ENCODE measurements at regions not wholly inside any gene's neighbourhood (a gene's known extent, or its start where the extent isn't known, plus 50 kb on each side); places are given as distances from the start of the nearest gene placed in this dataset.
"Not testable (repeated sequence)": the region's sequence is repeated elsewhere in the genome, so short reads cannot be mapped to it uniquely, and the experiment has no call there.

DNA sequence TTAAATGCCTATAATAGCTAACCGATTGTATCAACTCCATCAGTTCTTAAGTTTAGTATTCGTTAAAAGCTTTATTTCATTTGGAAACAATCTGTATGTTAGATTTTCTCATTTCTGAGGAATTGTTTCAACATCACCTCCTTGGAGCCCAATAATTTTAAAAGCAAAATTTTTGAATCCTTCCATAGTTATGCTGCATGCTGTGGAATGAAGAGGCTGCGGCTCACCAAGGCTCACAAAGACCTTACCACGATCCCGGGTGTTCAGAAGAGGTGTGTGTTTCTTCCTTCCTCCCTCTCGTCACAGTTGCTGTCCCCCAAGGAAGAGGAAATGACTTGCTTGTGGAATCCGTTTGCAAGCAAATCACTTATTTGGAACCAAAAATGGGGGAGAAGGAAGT lies 143.8 kb downstream of the FGF1 start:
- DNase-seq, result no peak

DNA sequence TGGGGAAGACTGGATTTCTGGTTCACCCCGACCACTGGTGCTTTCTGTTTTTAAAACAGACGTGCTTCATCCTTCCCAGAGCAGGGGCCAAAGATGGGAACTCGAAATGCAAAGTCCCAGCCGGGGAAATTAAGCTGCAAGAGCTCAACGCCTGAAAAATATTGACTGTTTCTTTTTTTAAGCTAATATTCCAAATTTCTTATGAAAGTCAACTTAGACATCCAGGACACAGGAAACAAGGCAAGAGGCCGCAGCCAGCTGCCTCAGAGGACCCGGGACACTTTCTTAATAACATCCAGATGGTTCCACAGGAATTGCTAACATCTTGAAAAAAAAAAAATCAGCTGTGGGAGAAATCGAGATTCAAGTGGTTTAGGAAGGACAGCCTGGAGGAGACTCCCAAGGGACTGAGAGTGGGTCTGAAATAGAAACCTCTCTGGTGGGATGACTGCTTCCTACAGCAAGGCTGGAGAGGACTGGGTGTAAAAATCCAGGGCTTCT lies 144.9 kb downstream of the FGF1 start:
- no peak for DNase-seq

DNA sequence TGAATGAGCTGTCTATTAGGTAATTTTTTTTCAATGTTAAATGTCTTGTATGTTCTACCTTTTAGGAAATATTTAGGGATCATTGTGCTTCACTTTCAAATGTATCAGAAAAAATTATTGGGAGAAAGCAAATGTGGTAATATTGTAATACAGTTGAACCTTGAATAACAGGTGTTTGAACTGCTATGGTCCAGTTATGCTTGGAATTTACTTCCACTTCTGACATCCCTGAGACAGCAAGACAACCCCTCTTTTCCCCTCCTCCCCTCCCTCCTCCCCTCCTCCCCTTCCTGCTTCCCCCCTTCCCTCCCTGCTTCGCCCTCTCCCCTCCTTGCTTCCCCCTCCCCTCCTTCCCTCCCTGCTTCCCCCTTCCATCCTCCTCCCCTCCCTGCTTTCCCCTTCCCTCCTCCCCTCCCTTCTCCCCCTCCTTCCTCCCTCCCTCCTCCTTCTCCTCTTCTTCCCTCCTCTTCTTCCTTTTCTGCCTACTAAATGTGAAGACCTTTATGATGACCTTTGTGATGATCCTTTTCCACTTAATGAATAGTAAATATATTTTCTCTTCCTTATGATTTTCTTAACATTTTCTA lies 146.6 kb downstream of the FGF1 start:
- no peak for DNase-seq

DNA sequence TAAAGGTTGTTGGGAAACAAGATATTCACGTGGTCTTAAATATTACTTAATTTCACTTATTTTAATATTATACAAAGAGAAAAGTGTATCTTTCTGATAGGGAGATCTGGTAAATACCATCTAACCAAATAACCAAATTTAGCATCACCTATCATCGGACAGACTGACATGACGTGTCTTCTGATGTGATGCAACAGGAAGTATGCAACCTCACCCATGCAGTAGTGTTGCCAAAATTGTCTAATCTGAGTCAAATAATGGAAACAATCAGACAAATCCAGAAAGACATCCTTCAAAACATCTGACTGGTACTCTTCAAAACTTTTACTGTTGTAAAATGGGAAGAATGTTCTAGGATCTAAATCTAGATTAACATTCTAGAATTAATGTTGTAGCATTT lies 148.0 kb downstream of the FGF1 start:
- no peak for DNase-seq

DNA sequence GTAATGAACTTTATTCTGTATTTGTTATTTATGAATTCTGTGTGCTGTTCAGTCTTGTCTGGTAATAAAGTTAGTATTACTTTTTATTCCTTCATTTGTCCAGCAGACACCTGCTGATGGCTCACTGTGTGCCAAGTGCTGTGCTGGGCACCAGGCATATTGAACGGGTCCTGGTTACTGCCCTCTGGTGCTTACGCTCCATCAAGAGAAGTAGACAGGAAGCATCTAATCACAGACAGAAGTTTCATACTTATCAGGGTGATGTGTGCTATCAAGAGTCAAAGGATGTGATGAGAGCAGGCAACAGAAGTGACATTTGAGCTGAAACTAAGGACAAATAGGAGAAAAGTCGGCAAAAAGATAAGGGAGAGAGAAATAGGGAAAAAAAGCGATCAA lies 153.1 kb downstream of the FGF1 start:
- DNase-seq, result no peak

DNA sequence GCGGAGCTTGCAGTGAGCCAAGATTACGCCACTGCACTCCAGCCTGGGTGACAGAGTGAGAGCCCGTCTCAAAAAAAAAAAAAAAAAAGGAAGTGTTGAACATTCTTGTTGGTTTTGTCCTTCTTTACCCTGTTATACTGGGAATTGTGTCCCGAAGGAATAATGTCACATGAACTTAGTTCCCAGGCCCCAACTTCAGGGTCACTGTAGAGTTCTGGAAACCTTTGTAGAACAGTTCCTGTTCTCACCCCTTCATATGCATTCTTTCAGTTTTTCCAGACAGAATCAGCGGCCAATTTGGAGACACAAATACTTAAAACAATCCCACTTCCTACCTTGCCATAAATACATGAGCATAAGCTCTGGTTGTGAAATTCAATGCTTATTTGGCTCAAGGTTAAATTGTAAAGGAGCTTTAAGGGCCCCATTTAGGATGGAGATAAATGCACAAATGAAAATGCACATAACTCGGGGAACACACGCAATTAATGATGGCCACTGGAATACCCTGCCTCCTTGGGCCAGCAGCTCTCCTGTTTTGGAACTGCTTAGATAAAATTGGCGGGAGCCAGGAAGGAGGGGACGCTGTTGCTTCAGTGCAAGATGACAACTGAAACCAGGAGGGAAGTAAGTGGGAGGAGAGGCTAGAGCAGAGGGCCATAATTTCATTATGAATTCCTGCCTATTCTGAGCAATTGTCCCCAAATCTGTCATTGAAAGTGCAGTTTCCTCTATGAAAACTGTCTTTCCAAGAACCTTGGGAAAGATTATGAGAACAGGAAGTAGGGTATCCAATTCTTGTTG lies 153.7 kb downstream of the FGF1 start:
- no peak for DNase-seq

DNA sequence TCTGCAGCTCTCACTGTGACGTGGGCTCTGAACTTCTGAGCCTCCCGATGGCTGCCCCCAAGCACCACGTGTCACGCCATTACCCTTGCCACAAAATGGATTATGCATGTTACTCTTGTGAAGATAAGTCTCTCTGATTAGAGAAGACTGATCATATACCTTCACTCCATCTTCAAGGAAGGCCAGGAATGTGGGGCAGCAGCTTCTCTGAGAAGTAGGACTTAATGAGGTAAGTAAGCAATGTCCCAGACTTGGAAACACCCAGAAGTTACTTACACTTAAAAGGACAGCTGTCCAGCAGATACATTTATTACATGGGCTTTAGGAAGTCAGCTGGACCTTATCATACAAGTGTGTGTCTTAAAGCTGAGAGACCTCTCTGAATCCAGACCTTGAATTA lies 155.0 kb downstream of the FGF1 start:
- no peak for DNase-seq

DNA sequence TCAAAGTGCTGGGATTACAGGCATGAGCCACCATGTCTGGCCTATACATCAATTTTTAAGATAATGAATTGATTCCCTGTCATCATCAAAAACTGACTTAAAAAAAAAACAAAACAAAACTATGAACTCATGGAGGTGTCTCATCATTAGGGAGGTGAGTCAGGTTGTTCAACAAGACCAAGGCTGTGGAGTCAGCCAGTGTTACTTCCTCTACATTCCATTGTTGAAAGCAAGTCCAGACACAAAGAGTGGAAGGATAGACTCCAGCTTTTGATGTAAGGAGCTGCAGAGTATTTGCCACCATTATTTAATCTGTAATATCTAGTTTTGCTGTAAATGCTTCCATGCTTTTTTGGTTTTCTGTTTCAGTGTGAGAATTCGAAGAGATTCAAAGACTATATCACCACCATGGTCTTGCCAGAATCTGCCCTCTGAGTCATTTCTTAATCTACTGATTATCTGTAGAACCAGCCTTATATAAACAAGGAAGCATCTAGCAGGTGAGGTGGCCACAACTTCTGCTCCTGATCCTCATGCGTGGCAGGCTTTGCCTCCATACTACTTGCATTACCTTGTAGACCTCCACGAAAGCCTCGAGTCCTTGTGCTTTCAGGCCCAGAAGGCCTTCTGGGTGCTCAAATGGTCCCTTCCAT lies 156.1 kb downstream of the FGF1 start:
- no peak for DNase-seq

DNA sequence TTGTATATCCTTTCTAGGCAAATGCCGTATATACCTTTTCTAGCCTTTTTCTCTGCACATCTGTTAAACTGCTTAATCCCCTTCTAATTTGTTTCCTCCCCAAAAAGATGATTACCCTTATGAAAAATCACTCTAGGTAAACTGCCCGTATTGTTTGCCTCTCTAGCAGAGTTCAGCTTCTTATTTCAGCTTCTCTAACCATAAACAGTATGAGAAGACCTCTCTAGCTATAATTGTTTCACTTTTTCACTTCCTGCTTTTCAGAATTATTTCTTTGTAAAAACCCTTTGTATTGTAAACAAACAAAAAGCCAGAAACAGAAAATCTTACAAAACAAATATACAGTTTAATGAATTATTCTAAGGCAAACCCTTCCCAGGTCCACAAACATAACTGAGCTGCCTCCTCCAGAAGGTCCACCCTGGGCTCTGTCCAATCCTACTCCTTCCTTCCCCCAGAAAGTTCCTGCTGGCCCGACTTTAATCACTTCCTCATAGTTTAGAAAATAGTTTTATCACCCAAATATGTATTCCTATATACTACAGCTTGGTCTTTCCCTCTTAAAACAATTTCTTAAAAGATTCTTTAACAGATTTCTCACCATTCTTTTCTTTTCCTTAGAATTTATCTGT lies 158.1 kb downstream of the FGF1 start:
- no peak for DNase-seq

DNA sequence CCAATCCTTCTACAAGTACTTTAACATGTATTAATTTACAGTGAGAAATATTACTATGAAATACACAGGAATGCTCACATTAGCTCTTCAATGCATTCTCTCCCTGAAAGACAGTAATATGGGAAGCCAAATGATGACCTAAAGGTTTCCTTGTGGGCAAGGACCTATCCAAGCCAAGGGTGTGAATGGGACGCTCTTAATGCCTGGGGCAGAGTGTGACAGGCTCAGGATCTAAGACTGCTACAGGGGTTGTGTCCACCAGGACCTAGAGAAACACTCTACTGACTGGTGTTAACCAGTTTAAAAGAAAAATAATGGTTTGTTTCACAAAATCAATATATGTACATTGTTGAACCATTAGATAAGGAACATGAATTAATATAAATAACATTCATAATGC lies 158.7 kb downstream of the FGF1 start:
- no peak for DNase-seq

DNA sequence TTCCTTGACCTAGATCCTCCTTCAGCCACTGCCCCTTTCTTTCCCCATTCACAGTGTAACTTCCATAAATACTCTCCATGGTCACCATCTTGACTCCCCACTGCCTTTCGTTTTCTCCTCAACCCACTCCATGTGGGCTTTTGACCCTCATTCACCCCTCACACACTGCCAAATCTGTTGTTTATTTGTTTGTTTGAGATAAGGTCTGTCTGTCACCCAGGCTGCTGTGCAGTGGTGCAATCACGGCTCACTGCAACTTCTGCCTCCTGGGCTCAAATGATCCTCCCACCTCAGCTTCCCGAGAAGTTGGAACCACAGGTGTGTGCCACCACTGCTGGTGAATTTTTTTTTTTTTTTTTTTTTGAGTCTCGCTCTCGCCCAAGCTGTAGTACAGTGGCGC lies 162.9 kb downstream of the FGF1 start:
- DNase-seq, result no peak

DNA sequence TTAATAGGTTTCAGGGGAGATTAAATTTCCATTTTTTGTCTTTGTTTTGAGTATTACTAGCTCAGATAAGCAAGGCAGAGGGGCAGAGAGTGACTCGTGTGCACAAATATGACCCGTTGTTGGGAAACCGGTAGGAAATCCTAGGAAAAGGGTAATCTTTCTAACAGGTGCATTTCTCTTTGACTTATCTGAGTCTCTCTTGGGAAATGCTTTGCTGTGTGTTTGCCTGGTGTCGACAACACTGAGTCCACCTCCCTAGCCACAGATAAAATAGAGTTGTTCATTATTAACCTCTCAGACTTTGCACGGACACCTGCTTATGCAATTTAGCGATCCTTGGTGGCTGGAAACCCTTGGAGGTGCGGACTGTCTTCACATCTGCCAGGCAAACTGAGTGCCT lies 164.2 kb downstream of the FGF1 start:
- no peak for DNase-seq

DNA sequence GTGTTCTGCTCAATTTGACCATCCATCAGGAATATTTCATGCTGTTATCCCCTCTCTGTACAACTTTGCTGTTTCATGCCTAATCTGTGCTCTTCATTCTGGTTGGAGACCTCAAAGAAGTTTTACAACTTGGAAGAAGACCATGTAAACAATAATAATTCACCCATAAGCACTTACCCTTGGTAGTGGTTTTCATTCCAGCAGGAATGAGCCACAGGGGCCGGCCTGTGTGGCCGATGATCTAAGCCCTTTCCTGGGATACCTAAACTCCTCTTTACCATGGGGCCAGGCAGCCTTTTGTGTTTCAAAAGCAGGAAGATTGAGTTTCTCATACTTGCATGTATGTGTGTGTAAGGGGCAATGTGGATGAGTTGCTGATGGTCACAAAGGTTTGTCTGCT lies 165.0 kb downstream of the FGF1 start:
- DNase-seq, result no peak

DNA sequence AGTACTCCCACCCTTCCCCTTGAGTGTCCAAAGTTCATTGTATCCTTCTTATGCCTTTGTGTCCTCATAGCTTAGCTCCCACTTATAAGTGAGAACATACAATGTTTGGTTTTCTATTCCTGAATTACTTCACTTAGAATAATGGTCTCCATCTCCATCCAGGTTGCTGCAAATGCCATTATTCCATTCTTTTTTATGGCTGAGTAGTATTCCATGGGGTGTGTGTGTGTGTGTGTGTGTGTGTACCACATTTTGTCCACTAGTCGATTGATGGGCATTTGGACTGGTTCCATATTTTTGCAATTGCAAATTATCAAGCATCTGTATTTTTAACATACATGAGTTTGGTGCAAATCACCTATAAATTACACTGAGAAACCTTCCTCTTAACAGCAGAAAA lies 166.0 kb downstream of the FGF1 start:
- DNase-seq, result not testable (repeated sequence)

DNA sequence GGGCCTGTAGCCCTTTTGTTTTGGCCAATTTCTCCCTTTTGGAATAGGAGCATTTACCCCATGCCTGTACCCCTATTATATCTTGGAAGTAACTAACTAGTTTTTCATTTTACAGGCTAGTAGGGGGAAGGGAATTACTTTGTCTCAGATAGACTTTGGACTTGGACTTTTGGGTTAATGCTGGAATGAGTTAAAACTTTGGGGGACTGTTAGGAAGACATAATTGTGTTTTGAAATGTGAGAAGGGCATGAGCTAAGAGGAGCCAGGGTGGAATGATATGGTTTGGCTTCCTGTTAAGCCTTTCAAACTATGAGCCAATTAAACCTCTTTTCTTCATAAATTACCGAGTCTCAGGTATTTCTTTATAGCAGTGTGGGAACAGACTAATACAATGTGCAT lies 168.1 kb downstream of the FGF1 start:
- DNase-seq, result no peak

DNA sequence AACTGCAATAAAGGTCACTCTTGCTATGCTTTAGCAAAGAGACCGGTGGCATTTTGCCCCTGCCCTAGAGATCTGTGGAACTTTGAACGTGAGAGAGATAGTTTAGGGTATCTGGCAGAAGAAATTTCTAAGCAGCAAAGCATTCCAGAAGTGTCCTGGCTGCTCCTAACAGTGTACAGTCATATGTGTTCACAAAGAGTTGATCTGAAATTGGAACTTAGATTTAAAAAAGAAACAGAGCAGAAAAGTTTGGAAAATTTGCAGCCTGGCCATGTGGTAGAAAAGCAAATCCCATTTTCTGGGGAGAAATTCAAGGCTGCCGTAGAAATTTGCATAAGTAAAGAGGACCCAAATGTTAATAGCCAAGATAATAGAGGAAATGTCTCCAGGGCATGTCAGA lies 169.2 kb downstream of the FGF1 start:
- no peak for DNase-seq

DNA sequence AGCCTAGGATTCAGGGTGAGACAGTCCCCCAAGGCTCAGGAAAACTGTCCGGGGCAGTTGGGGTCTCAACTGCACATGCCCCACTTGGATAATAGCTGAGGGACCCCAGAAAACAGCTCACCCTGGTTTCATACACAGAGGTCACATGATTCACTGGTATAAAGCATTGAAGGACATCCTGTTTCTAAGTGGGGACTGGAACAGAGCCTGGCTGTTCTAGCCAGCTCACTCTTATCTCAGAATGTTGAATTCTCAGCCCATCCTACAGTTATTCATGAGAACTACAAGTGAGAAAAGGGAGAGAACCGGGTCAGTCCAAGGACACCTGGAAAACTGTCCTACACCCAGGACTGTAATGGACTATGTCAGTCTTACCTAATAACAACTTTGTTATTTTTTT lies 170.9 kb downstream of the FGF1 start:
- DNase-seq, result no peak

DNA sequence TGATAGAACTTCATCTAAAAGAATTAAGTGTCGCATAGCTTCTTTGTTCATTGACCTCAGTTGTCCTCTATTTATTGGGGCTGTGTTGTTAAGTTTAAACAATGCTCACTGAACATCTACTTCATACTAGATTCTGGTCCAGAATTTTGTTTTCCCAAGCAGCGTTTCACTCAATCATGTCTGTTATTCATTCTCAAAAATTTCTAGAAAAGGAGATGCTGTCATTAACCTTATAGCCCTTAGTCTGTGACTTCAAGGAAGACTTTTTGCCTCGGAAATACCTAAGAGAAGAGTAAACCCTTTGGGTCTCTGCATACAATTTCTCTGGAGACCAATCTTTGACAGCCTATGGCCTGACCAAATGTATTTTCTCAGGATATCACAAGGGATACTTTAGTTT lies 171.7 kb downstream of the FGF1 start:
- DNase-seq, result no peak

DNA sequence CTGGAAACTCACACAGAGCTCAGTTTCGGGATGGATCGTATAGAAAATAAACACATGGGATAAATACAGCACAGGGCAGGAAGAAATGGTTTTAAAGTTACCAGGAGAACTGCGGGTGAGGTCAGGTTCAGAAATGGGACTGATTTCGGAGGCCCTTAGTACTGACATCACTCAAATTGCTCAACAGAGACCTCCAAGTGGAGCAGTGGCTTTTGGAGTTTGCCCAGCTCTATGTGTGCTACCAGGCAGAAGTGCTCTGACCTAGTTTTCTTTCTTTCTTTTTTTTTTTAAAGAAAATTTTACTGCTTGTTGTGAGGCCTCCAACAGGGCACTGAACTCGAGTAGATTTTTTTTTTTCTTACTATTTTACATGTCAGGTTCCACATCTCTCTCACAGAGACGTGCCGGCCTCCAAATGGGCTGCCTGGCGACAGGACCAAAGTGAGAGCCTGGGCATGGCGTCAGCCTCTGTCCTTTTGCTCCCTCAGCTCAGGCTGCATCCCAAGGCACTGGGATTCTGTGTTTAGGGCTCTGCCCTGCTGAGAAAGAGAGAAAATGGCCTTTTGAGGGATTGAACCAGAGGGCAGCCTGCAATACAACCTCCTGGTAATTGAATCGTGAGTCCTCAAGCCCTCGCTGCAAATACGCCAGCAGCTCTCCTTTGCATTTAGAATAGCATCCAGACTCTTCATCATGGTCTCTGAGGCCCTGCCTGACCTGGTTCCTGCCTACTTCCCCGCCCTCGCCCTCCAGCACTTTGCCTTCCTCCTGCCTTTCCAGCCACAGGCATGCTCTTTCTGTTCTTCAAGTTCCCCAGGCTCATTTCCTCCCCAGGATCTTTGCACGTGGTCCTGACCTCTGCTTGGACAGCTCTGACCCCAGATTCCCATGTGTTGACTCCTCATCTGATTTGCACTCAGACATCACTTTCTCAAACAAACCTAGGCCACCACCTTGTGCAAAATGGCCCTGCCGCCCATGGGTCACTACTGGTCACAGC lies 173.5 kb downstream of the FGF1 start:
- no peak for DNase-seq

DNA sequence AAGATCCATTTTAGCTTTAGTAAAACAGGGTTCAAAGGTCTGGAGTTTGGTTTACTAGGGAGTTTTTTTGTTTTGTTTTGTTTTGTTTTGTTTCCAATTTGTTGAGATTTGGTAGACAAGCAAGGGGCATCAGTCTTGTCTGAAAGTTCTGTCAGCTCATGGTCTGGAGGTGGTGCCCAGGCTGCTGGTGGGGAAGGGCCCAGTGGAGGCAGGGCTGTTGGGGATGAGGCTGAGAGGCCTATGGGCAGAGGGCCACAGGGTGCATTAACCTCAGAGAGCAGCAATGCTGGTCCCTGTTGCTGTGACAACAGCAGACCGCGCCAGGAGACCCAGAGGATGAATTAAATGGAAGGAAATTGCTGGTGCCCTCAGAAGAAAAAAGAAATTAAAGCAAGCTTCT lies 174.5 kb downstream of the FGF1 start:
- no peak for DNase-seq

DNA sequence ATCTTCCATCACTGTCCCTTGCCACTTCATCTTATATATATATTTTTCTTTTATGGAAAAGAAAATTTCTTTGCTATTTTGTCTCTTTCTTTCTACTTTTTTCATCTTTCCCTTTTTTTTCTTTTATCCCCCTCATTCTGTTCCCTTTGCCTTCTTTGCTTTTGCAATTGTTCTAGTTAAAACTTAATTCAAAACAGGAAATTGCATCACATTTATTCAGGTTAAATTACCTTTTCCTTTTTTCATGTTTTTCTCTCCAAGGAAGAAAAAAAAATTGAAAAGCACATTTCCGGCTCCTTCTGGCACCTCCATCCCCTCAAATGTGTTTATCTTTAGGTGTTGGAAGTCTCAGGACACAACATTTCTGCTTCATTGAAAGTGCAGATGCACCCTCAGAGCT lies 176.9 kb downstream of the FGF1 start:
- no peak for DNase-seq

DNA sequence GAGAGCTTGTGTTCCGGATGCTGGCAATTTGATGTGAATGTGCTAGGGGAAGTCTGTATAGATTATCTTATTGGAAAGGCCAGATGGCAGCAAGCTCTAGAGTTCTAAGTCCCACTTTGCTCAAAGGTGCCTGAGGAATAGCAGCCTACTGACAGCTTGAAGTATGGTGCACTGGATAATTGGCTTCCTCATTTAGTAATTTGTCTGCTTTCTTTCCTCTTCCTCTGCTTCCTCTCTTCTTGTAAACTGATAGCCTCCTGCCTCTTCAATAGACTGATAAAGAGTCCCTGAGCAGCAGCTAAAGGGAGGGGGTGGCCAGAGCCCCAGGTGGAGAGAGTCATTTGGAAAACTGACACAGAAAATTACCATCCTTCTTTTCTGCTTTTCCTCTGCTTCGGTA lies 177.3 kb downstream of the FGF1 start:
- DNase-seq, result no peak

Data from NCI-H2081 treated with DMSO at 0.1 percent for 48 hours (cell line).